SK-N-SH (cell line): ENCODE measurements at regions not wholly inside any gene's neighbourhood (a gene's known extent, or its start where the extent isn't known, plus 50 kb on each side); places are given as distances from the start of the nearest gene placed in this dataset.

Experiments
- CTCF ChIA-PET: fragments of 300-600, 350-600 bp; formaldehyde crosslinking; extraction: SDS; loops from one replicate; lab custom pipeline; 2021; lab: Yijun Ruan, JAX
- POLR2A ChIA-PET: fragments of 350-600 bp; sonication (Branson Sonifier 250); formaldehyde crosslinking; extraction: SDS; loops from one replicate; lab custom pipeline; 2020; ENCODE audit warnings: antibody characterized with exemption, inconsistent platforms; lab: Yijun Ruan, JAX
- DNase-seq: peaks from one replicate; pipeline ENCODE4 v3.0.0; 2012
- H2AFZ ChIP-seq: fragments of 200-600 bp; sonication (generic); 2 replicates; pipeline ENCODE4 v1.8.1; 2016; ENCODE audit warnings: antibody characterized with exemption, mild to moderate bottlenecking, low read depth
- H3F3A ChIP-seq: fragments of 200-600 bp; sonication (generic); replicated peaks from 2 replicates; pipeline ENCODE3; 2016; ENCODE audit warnings: antibody characterized with exemption, mild to moderate bottlenecking; ENCODE audit not compliant: insufficient read depth
- H3K27ac ChIP-seq, 2 experiments: fragments of 200-500 bp in 1 of 2; fragments of 200-600 bp in 1 of 2; sonication (Bioruptor generic) in 1 of 2; sonication (generic), shearing (Covaris generic) in 1 of 2; 2 replicates each; pipeline versions ENCODE4 v1.5.1 to v1.6.1; 2014 to 2016; ENCODE audit warnings: low read depth in 2 of 2, inconsistent platforms in 1 of 2, low read length in 1 of 2, mild to moderate bottlenecking in 1 of 2, mixed read lengths in 1 of 2
- H3K27me3 ChIP-seq: fragments of 200-600 bp; sonication (generic), shearing (Covaris generic); 2 replicates; pipeline ENCODE4 v1.6.1; 2016; ENCODE audit warnings: mixed run types; ENCODE audit not compliant: insufficient read depth
- H3K36me3 ChIP-seq, 2 experiments: fragments of 200-500 bp in 1 of 2; fragments of 200-600 bp in 1 of 2; sonication (Bioruptor generic) in 1 of 2; sonication (generic) in 1 of 2; replicated peaks in 1 of 2; 2 replicates each; pipeline versions ENCODE3 to v1.5.1; 2014 to 2016; ENCODE audit warnings: low read length in 1 of 2, mild to moderate bottlenecking in 1 of 2; ENCODE audit not compliant: insufficient read depth in 2 of 2, control insufficient read depth in 1 of 2
- H3K4me1 ChIP-seq, 2 experiments: fragments of 200-500 bp in 1 of 2; fragments of 200-600 bp in 1 of 2; sonication (Bioruptor generic) in 1 of 2; sonication (generic), shearing (Covaris generic) in 1 of 2; 2 replicates each; pipeline versions ENCODE4 v1.5.1 to v1.6.1; 2014 to 2016; ENCODE audit warnings: low read depth in 1 of 2, low read length in 1 of 2, mixed run types in 1 of 2; ENCODE audit not compliant: insufficient read depth in 2 of 2, control insufficient read depth in 1 of 2
- H3K4me2 ChIP-seq: fragments of 200-600 bp; sonication (generic), shearing (Covaris generic); 2 replicates; pipeline ENCODE4 v1.6.1; 2017; ENCODE audit warnings: mixed run types
- H3K4me3 ChIP-seq, 2 experiments: fragments of 200-500 bp in 1 of 2; fragments of 200-600 bp in 1 of 2; sonication (Bioruptor generic) in 1 of 2; sonication (generic), shearing (Covaris generic) in 1 of 2; 2 replicates each; pipeline versions ENCODE4 v1.5.1 to v1.8.1; 2014 to 2016; ENCODE audit warnings: low read depth in 2 of 2, inconsistent platforms in 1 of 2, low read length in 1 of 2, mild to moderate bottlenecking in 1 of 2, mixed read lengths in 1 of 2, moderate library complexity in 1 of 2
- H3K79me2 ChIP-seq: fragments of 200-600 bp; sonication (generic); 2 replicates; pipeline ENCODE4 v1.8.1; 2017; ENCODE audit warnings: mild to moderate bottlenecking; ENCODE audit not compliant: insufficient read depth
- H3K9ac ChIP-seq: fragments of 200-600 bp; sonication (generic); 2 replicates; pipeline ENCODE4 v1.6.1; 2017; ENCODE audit warnings: mixed run types
- H3K9me2 ChIP-seq: fragments of 200-600 bp; sonication (generic); 2 replicates; pipeline ENCODE4 v1.6.1; 2017; ENCODE audit warnings: mixed run types
- H3K9me3 ChIP-seq: fragments of 200-600 bp; sonication (generic); 2 replicates; pipeline ENCODE4 v1.6.1; 2017; ENCODE audit warnings: mixed run types, mild to moderate bottlenecking, moderate library complexity
- H4K20me1 ChIP-seq: fragments of 200-600 bp; sonication (generic); 2 replicates; pipeline ENCODE4 v1.6.1; 2017; ENCODE audit warnings: mild to moderate bottlenecking, mixed run types; ENCODE audit not compliant: insufficient read depth
- CHD2 ChIP-seq: fragments of 150-350 bp; IDR thresholded peaks from 2 replicates; pipeline ENCODE4 v1.6.1; 2018; ENCODE audit warnings: low read length; ENCODE audit not compliant: partially characterized antibody
- ELF1 ChIP-seq: IDR thresholded peaks from 2 replicates; pipeline ENCODE4 v1.4.0; 2012
- EZH2phosphoT487 ChIP-seq: fragments of 200-600 bp; sonication (generic); IDR thresholded peaks from 2 replicates; pipeline ENCODE4 v1.6.1; 2017; ENCODE audit warnings: low read depth, mixed run types, mild to moderate bottlenecking, antibody characterized with exemption, moderate library complexity, borderline replicate concordance
- FOSL2 ChIP-seq: IDR thresholded peaks from 2 replicates; pipeline ENCODE4 v1.4.0; 2012; ENCODE audit warnings: low read depth, mild to moderate bottlenecking, moderate library complexity, borderline replicate concordance
- FOXJ3 ChIP-seq: sonication (generic); formaldehyde crosslinking; IDR thresholded peaks from 2 replicates; pipeline ENCODE4 v1.5.1; 2020; ENCODE audit warnings: mild to moderate bottlenecking, missing genetic modification reagents
- GATA2 ChIP-seq: sonication (generic); formaldehyde crosslinking; IDR thresholded peaks from 2 replicates; pipeline ENCODE4 v1.5.0; 2020; ENCODE audit warnings: mild to moderate bottlenecking, missing genetic modification reagents
- IRF3 ChIP-seq: fragments of 150-350 bp; IDR thresholded peaks from 2 replicates; pipeline ENCODE4 v1.6.1; 2016; ENCODE audit warnings: mild to moderate bottlenecking, low read depth, low read length
- NFIC ChIP-seq: IDR thresholded peaks from 2 replicates; pipeline ENCODE4 v1.4.0; 2012; ENCODE audit warnings: borderline replicate concordance
- RAD21 ChIP-seq: IDR thresholded peaks from 2 replicates; pipeline ENCODE4 v1.6.1; 2012; ENCODE audit warnings: mild to moderate bottlenecking, low read length
- RCOR1 ChIP-seq: fragments of 150-350 bp; IDR thresholded peaks from 2 replicates; pipeline ENCODE4 v1.6.1; 2017; ENCODE audit warnings: antibody characterized with exemption, low read length
- RXRA ChIP-seq: IDR thresholded peaks from 2 replicates; pipeline ENCODE4 v1.4.0; 2012; ENCODE audit warnings: low read depth, mild to moderate bottlenecking, borderline replicate concordance
- USF1 ChIP-seq: IDR thresholded peaks from 2 replicates; pipeline ENCODE4 v1.4.0; 2012; ENCODE audit warnings: low read depth, borderline replicate concordance
- WGBS: methylation state at CpG from one replicate; pipeline ENCODE4 v1.1.6; 2017; ENCODE audit warnings: low lambda C conversion rate; 5-methylcytosine and 5-hydroxymethylcytosine counted together
- TF ChIP-seq, protein P1 (sequence below): fragments of 150-350 bp; IDR thresholded peaks from 2 replicates; pipeline ENCODE4 v1.6.1; 2017; ENCODE audit warnings: antibody characterized with exemption, low read length, low read depth, borderline replicate concordance

DNA sequence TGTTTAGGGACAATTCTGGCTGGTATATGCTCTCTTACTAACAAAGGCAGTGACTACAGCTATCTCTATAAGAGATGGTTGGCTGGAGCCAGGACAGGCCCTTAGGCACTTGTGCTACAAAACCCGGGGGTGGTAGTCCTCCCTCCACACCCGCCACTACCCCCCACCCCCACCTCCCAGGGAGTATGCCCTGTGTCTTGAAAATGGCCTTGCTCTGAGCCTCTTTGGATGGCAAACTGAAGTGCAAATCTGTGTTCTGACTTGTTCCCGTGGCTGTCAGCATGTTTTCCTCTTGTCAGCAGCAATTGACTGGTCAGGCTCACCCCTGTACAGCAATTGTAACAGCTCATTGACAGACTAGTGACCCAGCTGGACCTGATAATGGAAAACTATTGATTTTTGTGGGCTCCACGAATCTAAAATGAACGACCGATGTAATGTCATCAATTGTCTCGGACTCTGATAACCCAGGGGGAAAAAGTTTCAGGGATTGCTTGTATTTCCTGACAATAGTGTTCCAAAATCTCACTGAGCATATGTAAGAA is 139.4 kb upstream of the BARHL2 start (continued):
- no peak for TF ChIP-seq USF1
- TF ChIP-seq, protein P1, sequence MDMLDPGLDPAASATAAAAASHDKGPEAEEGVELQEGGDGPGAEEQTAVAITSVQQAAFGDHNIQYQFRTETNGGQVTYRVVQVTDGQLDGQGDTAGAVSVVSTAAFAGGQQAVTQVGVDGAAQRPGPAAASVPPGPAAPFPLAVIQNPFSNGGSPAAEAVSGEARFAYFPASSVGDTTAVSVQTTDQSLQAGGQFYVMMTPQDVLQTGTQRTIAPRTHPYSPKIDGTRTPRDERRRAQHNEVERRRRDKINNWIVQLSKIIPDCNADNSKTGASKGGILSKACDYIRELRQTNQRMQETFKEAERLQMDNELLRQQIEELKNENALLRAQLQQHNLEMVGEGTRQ, result no peak
- no peak for TF ChIP-seq RXRA
- no peak for TF ChIP-seq NFIC
- TF ChIP-seq FOSL2, result no peak

- no peak overlapping the region for H3K27ac ChIP-seq
- no peak overlapping the region for H3K9ac ChIP-seq
- ChIA-PET POLR2A (no interaction called here), CTCF (interaction anchor here (1.1 to 1.8 kb wide), 2 partner anchors 10 to 11 kb away, joined by 3 to 4 read pairs; no protein-coding TSS in a partner anchor)
- H3K4me3 ChIP-seq, result no peak overlapping the region
- H3K9me3 ChIP-seq, result no peaks in the 10 kb centered on the region
- H3K4me1 ChIP-seq, result peaks cover 0 to 5% of the 10 kb centered on the region in 2 experiments; a peak in 2 of 4 replicates
- H2AFZ ChIP-seq, result no peak overlapping the region
- TF ChIP-seq NFIC (no peak), IRF3 (no peak), RCOR1 (no peak), EZH2phosphoT487 (no peak), RAD21 (no peak), ELF1 (no peak), CHD2 (no peak)
- no peak overlapping the region for H3K4me2 ChIP-seq
- no peaks in the 10 kb centered on the region for H3K36me3 ChIP-seq
- H3K9me2 ChIP-seq, result no peaks in the 10 kb centered on the region
- WGBS, result 84% methylated on average over 4 of the region's 4 CpGs
- H4K20me1 ChIP-seq, result no peaks in the 10 kb centered on the region
- DNase-seq, result no peak
- no peaks in the 10 kb centered on the region for H3K27me3 ChIP-seq
- no peaks in the 10 kb centered on the region for H3F3A ChIP-seq
- no peaks in the 10 kb centered on the region for H3K79me2 ChIP-seq
Observed at GRCh38 chr1:90854397-90854924, 137.4 kb upstream of the BARHL2 start.

DNA sequence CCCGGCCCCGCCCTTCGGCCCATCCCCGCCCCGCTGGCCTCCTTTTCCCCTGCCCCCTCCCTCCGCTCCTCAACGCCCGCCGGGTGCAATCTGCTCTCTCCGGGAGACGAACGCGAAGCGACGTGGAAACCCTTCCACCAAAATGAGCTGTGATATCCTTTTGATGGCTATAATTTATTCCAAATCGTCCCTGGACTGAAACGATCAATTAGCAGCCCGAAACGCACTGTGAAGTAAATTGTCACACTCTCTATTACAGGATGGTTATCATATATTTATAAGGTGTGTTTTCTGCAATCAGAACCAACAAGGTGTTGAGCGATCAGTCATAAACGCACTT is 134.6 kb upstream of the BARHL2 start:
- H3F3A ChIP-seq, result no peaks in the 10 kb centered on the region
- H3K9me3 ChIP-seq, result no peaks in the 10 kb centered on the region
- no peaks in the 10 kb centered on the region for H3K9me2 ChIP-seq
- H2AFZ ChIP-seq, result peak overlapping the region; percentile 92
- DNase-seq, result no peak
- POLR2A ChIA-PET, result interaction anchor here (0.9 kb wide), 1 partner anchor 126 kb away, joined by 3 read pairs; no protein-coding TSS in a partner anchor
- H3K27ac ChIP-seq, result no peak overlapping the region
- H3K9ac ChIP-seq, result peak overlapping the region; percentile 40; the same call in 1 of the 2 replicates
- no peaks in the 10 kb centered on the region for H3K27me3 ChIP-seq
- H3K4me3 ChIP-seq, result peak overlapping the region; percentile 87 to 91
- CTCF ChIA-PET, result interaction anchor here (0.8 to 2.8 kb wide), 19 partner anchors 9 to 734 kb away, joined by 3 to 17 read pairs (median 4); no protein-coding TSS in a partner anchor
- H4K20me1 ChIP-seq, result no peaks in the 10 kb centered on the region
- TF ChIP-seq RXRA, result no peak
- TF ChIP-seq FOXJ3, result no peak
- peak; percentile 35 for TF ChIP-seq CHD2
- no peak for TF ChIP-seq GATA2 (CRISPR knock-in tag)
- peak overlapping the region; percentile 93 for H3K4me2 ChIP-seq
- no peaks in the 10 kb centered on the region for H3K36me3 ChIP-seq
- peaks cover 0 to 5% of the 10 kb centered on the region in 2 experiments; a peak in 2 of 4 replicates for H3K4me1 ChIP-seq
- 0% methylated on average over 10 of the region's 21 CpGs for WGBS
- no peaks in the 10 kb centered on the region for H3K79me2 ChIP-seq
